ENCODE measurements at regions not wholly inside any gene's neighbourhood (a gene's known extent, or its start where the extent isn't known, plus 50 kb on each side); places are given as distances from the start of the nearest gene placed in this dataset.

GRCh38 chr2:16374671-16375070 is 291.0 kb downstream of the CYRIA start:
- Mint-ChIP-seq H3K9me3 (no peaks in the 10 kb centered on the region), H3K27me3 (peaks cover 0 to 7% of the 10 kb centered on the region in 2 donors), H3K4me3 (no peak overlapping the region), H3K27ac (no peak overlapping the region), H3K36me3 (no peaks in the 10 kb centered on the region), H3K4me1 (ENCODE audit: low read depth in 2 of 2) (no peaks in the 10 kb centered on the region)
- no peak for DNase-seq (ENCODE audit: low spot score)
- no peak for ATAC-seq

DNA sequence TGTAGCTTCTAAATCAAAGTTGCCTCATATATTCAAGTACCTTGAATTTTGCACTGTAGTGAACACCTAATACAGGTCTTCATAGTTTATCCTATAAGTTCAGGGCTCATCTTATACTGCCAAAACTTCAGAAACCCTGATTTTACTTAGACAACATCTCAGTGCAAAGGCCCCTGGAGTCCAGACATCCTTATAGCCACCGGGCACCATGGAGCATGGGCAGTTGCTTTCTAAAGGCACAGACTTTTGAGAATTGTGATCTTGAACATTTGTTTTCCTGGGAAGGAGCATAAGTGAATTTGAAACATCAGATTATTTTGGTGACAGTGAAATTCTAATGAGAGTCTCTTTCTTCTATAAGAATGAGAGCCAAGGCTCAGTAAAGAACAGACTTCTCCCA is 292.3 kb downstream of the CYRIA start:
- no peak overlapping the region for H3K27ac Mint-ChIP-seq
- no peak for DNase-seq (ENCODE audit: low spot score)
- no peaks in the 10 kb centered on the region for H3K4me1 Mint-ChIP-seq (ENCODE audit: low read depth in 2 of 2)
- ATAC-seq: no peak
- peaks cover 0 to 7% of the 10 kb centered on the region in 2 donors for H3K27me3 Mint-ChIP-seq
- H3K9me3 Mint-ChIP-seq: no peaks in the 10 kb centered on the region
- H3K36me3 Mint-ChIP-seq: no peaks in the 10 kb centered on the region
- no peak overlapping the region for H3K4me3 Mint-ChIP-seq

DNA sequence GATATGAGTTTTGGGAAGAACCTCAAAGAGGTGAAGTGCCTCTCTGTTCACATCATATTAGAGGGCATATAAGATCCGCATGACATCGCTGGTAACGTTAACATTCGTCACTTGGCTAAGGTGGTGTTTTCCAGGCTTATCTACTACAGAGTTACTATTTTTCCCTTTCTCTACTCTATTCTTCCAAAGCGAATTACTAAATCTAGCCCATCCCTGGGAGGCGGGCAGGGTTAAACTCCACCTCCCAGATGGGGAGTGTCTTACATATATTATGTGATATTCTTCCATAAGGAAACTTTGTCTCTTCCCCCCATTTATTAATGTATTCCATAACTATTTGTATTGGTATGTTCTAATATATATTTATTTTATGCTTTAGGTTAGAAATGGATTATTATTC is 293.9 kb downstream of the CYRIA start:
- Mint-ChIP-seq H3K4me3 (no peak overlapping the region), H3K4me1 (ENCODE audit: low read depth in 2 of 2) (no peaks in the 10 kb centered on the region), H3K27ac (no peak overlapping the region), H3K9me3 (no peaks in the 10 kb centered on the region), H3K36me3 (no peaks in the 10 kb centered on the region), H3K27me3 (peaks cover 0 to 7% of the 10 kb centered on the region in 2 donors)
- DNase-seq (ENCODE audit: low spot score) (no peak), ATAC-seq (no peak)

DNA sequence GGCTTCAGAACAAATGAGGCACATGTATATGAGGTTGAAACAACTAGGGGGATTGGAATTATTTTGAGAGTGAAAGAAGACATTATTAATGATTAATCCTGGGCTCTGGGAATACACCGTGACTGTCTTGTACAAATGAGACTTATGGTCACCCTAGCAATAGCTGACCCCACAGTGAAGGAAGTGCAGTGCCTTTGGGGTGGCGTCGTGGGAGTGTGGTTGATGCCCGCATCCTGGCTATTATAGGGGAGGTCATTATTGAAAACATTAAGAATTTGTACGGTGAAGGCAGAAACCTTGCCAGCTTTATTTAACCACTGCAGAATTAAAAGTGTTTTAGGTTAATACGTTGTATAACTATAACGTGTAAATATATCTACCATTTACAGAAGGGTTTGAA is 296.7 kb downstream of the CYRIA start:
- DNase-seq (ENCODE audit: low spot score): no peak
- no peaks in the 10 kb centered on the region for H3K36me3 Mint-ChIP-seq
- no peaks in the 10 kb centered on the region for H3K9me3 Mint-ChIP-seq
- H3K27ac Mint-ChIP-seq: no peak overlapping the region
- peaks cover 0 to 7% of the 10 kb centered on the region in 2 donors for H3K27me3 Mint-ChIP-seq
- no peak overlapping the region for H3K4me3 Mint-ChIP-seq
- H3K4me1 Mint-ChIP-seq (ENCODE audit: low read depth in 2 of 2): no peaks in the 10 kb centered on the region
- no peak for ATAC-seq

DNA sequence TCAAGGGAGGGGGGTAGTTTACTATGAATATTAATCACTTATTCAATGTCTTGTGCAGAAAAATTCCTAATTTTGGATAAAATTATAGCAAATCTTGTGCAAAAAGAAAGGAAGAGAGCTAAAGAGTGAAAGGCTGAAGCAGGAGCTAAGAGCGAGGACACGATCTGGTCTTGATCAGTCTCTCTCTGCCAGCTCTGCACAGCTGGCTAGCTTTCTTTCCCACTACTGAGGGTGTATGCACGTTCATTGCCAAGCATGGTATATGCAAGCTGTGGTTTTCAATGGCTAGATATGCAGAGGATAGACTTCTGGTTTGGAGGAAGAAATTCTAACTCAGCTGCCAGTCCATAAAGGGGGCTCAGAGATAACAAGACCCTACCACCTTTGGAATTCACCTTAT is 297.3 kb downstream of the CYRIA start:
- DNase-seq (ENCODE audit: low spot score) (no peak), ATAC-seq (no peak)
- Mint-ChIP-seq H3K4me3 (no peak overlapping the region), H3K27ac (no peak overlapping the region), H3K27me3 (peaks cover 0 to 7% of the 10 kb centered on the region in 2 donors), H3K4me1 (ENCODE audit: low read depth in 2 of 2) (no peaks in the 10 kb centered on the region), H3K9me3 (no peaks in the 10 kb centered on the region), H3K36me3 (no peaks in the 10 kb centered on the region)

DNA sequence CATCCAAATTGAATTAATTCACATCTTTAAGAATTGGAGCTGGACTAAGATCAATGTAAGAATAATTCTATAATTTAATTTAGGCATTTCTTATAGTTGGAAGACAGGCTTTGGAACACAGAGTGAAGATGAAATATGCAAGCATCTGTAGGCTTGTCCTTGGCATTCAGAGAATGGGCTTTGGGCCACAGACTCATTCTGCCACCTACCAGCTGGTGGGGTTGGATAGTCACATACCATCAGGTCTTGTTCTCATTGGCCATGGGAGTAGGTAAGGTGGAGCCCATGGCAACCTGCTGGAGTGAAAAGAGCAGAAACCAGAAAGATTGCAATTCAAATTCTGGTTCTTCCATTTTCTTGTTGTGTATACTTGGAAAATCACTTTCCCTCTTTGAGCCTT is 300.3 kb downstream of the CYRIA start:
- no peaks in the 10 kb centered on the region for H3K27me3 Mint-ChIP-seq
- H3K4me1 Mint-ChIP-seq (ENCODE audit: low read depth in 2 of 2): no peaks in the 10 kb centered on the region
- DNase-seq (ENCODE audit: low spot score) (no peak), ATAC-seq (no peak)
- no peaks in the 10 kb centered on the region for H3K9me3 Mint-ChIP-seq
- H3K27ac Mint-ChIP-seq: no peak overlapping the region
- H3K36me3 Mint-ChIP-seq: no peaks in the 10 kb centered on the region
- H3K4me3 Mint-ChIP-seq: no peak overlapping the region

- Mint-ChIP-seq H3K4me1 (ENCODE audit: low read depth in 2 of 2) (no peaks in the 10 kb centered on the region), H3K27me3 (no peaks in the 10 kb centered on the region)
These were observed 302.1 kb downstream of the CYRIA start for GRCh38 chr2:16363581-16363980.

GRCh38 chr2:16362611-16363010 is 303.0 kb downstream of the CYRIA start:
- H3K27me3 Mint-ChIP-seq: no peaks in the 10 kb centered on the region
- no peak overlapping the region for H3K27ac Mint-ChIP-seq
- H3K4me3 Mint-ChIP-seq: no peak overlapping the region
- no peaks in the 10 kb centered on the region for H3K36me3 Mint-ChIP-seq
- H3K4me1 Mint-ChIP-seq (ENCODE audit: low read depth in 2 of 2): no peaks in the 10 kb centered on the region
- ATAC-seq (no peak), DNase-seq (ENCODE audit: low spot score) (no peak)
- no peaks in the 10 kb centered on the region for H3K9me3 Mint-ChIP-seq

More at GRCh38 chr2:16363581-16363980, 302.1 kb downstream of the CYRIA start:
- H3K9me3 Mint-ChIP-seq: no peaks in the 10 kb centered on the region
- ATAC-seq: no peak
- H3K36me3 Mint-ChIP-seq: no peaks in the 10 kb centered on the region
- H3K27ac Mint-ChIP-seq: no peak overlapping the region
- no peak for DNase-seq (ENCODE audit: low spot score)
- H3K4me3 Mint-ChIP-seq: no peak overlapping the region

DNA sequence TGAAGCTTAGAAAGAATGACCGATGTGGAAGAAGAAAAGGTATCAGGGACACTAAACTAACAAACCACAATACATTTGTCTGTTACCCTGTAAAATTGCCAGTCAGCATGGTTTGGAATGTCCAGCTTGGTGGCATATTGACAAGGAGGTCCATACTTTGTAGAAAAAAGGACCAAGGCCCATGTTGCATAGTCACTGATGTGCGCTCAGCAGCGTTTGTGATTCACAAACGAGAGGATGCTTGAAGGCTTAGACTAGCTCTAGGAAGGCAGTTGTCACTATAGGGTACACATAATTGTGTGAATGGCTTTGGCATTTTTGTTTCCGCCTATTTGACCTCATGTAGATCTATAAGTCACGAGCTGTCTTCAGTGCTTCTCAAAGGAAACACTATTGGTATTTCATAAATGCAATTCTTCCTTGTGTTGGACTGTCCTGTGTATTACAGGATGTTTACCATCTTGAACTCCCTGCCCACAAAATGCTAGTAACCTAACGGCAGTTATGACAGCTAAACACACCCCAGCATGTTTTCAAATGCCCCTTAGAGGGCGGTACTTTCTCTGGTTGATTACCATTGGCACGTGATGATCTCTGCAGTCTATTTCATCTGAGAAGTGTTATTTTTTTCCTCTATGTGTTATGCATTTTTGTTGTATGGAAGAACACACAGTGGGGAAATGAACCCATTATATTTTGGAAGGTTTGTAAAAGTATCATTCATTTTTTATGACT is 304.2 kb downstream of the CYRIA start:
- no peak for DNase-seq (ENCODE audit: low spot score)
- no peak overlapping the region for H3K27ac Mint-ChIP-seq
- no peaks in the 10 kb centered on the region for H3K27me3 Mint-ChIP-seq
- H3K36me3 Mint-ChIP-seq: no peaks in the 10 kb centered on the region
- ATAC-seq: no peak
- H3K4me1 Mint-ChIP-seq (ENCODE audit: low read depth in 2 of 2): no peaks in the 10 kb centered on the region
- no peaks in the 10 kb centered on the region for H3K9me3 Mint-ChIP-seq
- no peak overlapping the region for H3K4me3 Mint-ChIP-seq

GRCh38 chr2:16359961-16360360 is 305.7 kb downstream of the CYRIA start:
- no peaks in the 10 kb centered on the region for H3K27me3 Mint-ChIP-seq
- DNase-seq (ENCODE audit: low spot score) (no peak), ATAC-seq (no peak)
- no peak overlapping the region for H3K27ac Mint-ChIP-seq
- no peaks in the 10 kb centered on the region for H3K4me1 Mint-ChIP-seq (ENCODE audit: low read depth in 2 of 2)
- no peak overlapping the region for H3K4me3 Mint-ChIP-seq
- H3K9me3 Mint-ChIP-seq: no peaks in the 10 kb centered on the region
- no peaks in the 10 kb centered on the region for H3K36me3 Mint-ChIP-seq

DNA sequence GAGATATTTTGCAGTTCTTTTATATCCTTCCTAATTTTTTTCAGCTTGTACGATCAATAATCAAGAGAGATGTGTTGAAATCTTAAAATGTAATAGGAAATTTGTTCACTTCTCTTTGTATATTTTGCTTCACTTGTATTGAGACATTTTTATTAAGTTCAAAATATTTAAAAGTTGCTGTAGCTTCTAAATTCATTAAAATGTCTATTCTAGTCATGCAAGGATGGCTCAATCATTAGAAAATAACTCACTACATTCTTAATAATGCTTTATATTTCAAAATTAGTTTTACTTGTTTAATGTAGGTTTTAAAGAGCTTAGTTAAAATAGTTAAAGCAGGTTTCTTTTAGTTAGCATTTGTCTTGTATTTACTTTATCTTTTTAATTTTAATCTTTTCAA is 308.4 kb downstream of the CYRIA start:
- DNase-seq (ENCODE audit: low spot score) (no peak), ATAC-seq (no peak)
- Mint-ChIP-seq H3K4me3 (no peak overlapping the region), H3K4me1 (ENCODE audit: low read depth in 2 of 2) (no peaks in the 10 kb centered on the region), H3K27ac (no peak overlapping the region), H3K27me3 (no peaks in the 10 kb centered on the region), H3K9me3 (no peaks in the 10 kb centered on the region), H3K36me3 (no peaks in the 10 kb centered on the region)

GRCh38 chr2:16351541-16351940 is 314.1 kb downstream of the CYRIA start:
- Mint-ChIP-seq H3K36me3 (no peaks in the 10 kb centered on the region), H3K27ac (no peak overlapping the region), H3K4me1 (ENCODE audit: low read depth in 2 of 2) (no peaks in the 10 kb centered on the region), H3K9me3 (peaks cover 4% of the 10 kb centered on the region), H3K27me3 (no peaks in the 10 kb centered on the region), H3K4me3 (no peak overlapping the region)
- DNase-seq (ENCODE audit: low spot score): no peak
- no peak for ATAC-seq

- Mint-ChIP-seq H3K27me3 (no peaks in the 10 kb centered on the region), H3K9me3 (peaks cover 4% of the 10 kb centered on the region), H3K27ac (no peak overlapping the region), H3K4me3 (no peak overlapping the region), H3K36me3 (no peaks in the 10 kb centered on the region), H3K4me1 (ENCODE audit: low read depth in 2 of 2) (no peaks in the 10 kb centered on the region)
- no peak for ATAC-seq
- no peak for DNase-seq (ENCODE audit: low spot score)
These were observed 314.5 kb downstream of the CYRIA start for GRCh38 chr2:16351137-16351536.

- Mint-ChIP-seq H3K4me1 (ENCODE audit: low read depth in 2 of 2) (no peaks in the 10 kb centered on the region), H3K9me3 (peaks cover 4% of the 10 kb centered on the region), H3K4me3 (no peak overlapping the region), H3K27ac (no peak overlapping the region), H3K36me3 (no peaks in the 10 kb centered on the region), H3K27me3 (no peaks in the 10 kb centered on the region)
- DNase-seq (ENCODE audit: low spot score) (no peak), ATAC-seq (no peak)
These were observed 315.4 kb downstream of the CYRIA start for GRCh38 chr2:16350211-16350610.

DNA sequence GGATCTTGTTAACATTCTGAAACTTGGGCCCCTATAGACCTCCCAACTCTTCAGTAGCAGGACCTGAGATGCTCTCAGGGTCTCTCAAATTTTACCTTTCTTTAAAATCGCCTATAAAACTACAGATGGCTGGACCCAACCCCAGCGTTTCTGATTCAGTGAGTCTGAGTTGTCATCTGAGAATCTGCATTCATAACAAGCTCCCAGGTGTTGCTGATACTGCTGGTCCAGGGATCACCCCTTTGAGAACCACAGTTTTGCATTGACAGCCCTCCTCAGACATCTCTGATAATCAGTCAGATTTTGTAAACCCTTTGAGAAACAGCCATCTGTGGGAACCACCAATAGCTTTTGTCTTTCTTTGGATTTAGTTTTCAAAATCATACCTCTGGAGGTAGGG is 315.8 kb downstream of the CYRIA start:
- H3K9me3 Mint-ChIP-seq: peaks cover 4% of the 10 kb centered on the region
- H3K36me3 Mint-ChIP-seq: no peaks in the 10 kb centered on the region
- DNase-seq (ENCODE audit: low spot score): no peak
- H3K27me3 Mint-ChIP-seq: no peaks in the 10 kb centered on the region
- H3K27ac Mint-ChIP-seq: no peak overlapping the region
- no peak overlapping the region for H3K4me3 Mint-ChIP-seq
- no peaks in the 10 kb centered on the region for H3K4me1 Mint-ChIP-seq (ENCODE audit: low read depth in 2 of 2)
- no peak for ATAC-seq
